K562 (cell line): ENCODE measurements at regions not wholly inside any gene's neighbourhood (a gene's known extent, or its start where the extent isn't known, plus 50 kb on each side); places are given as distances from the start of the nearest gene placed in this dataset.

Experiments
- BRD4 ChIP-seq: fragments of 200-600 bp; sonication (generic); IDR thresholded peaks from 2 replicates; pipeline ENCODE4 v1.6.1; 2017; ENCODE audit warnings: inconsistent platforms
- BRD9 ChIP-seq: fragments of 450-650 bp; IDR thresholded peaks from 2 replicates; pipeline ENCODE4 v1.6.1; 2018; ENCODE audit warnings: low read depth; ENCODE audit not compliant: partially characterized antibody
- CHCHD3 ChIP-seq: fragments of 250-450 bp; sonication (Bioruptor Pico); IDR thresholded peaks from 2 replicates; pipeline ENCODE4 v2.1.2; 2022; ENCODE audit warnings: mild to moderate bottlenecking
- ETV5 ChIP-seq: sonication (generic); formaldehyde crosslinking; IDR thresholded peaks from 2 replicates; pipeline ENCODE4 v1.4.0; 2020; ENCODE audit warnings: low read depth, mild to moderate bottlenecking, missing genetic modification reagents
- NFE2 ChIP-seq: IDR thresholded peaks from 2 replicates; pipeline ENCODE4 v1.6.1; 2014; ENCODE audit warnings: antibody characterized with exemption, low read depth
- RBFOX2 ChIP-seq: fragments of 200-400 bp; formaldehyde crosslinking; IDR thresholded peaks from 2 replicates; pipeline ENCODE4 v1.6.1; 2017; ENCODE audit warnings: low read depth, mild to moderate bottlenecking, low read length, moderate library complexity
- SPI1 ChIP-seq: IDR thresholded peaks from 2 replicates; pipeline ENCODE4 v1.6.1; 2011; ENCODE audit warnings: low read depth, low read length, control low read depth, borderline replicate concordance
- SRSF9 ChIP-seq: fragments of 200-400 bp; formaldehyde crosslinking; IDR thresholded peaks from 2 replicates; pipeline ENCODE4 v1.6.1; 2017; ENCODE audit warnings: low read depth, low read length, borderline replicate concordance
- TCF3 ChIP-seq: sonication (generic); formaldehyde crosslinking; IDR thresholded peaks from 2 replicates; pipeline ENCODE4 v1.4.0; 2020; ENCODE audit warnings: mild to moderate bottlenecking, missing genetic modification reagents
- TF ChIP-seq, protein P1 (sequence below): IDR thresholded peaks from 2 replicates; pipeline ENCODE4 v1.6.1; 2012; ENCODE audit warnings: low read depth, low read length, improper control_type of control experiment, borderline replicate concordance
- TF ChIP-seq, protein P2 (sequence below): fragments of 450-650 bp; IDR thresholded peaks from 2 replicates; pipeline ENCODE4 v1.6.1; 2016; ENCODE audit warnings: mild to moderate bottlenecking, moderate library complexity
- TF ChIP-seq, protein P3 (sequence below): sonication (generic); formaldehyde crosslinking; IDR thresholded peaks from 2 replicates; pipeline ENCODE4 v1.8.0; 2022; ENCODE audit warnings: mild to moderate bottlenecking, missing genetic modification reagents

GRCh38 chr21:23886828-23887724, 1720.2 kb downstream of the MRPL39 start (continued):
- TF ChIP-seq, protein P1, sequence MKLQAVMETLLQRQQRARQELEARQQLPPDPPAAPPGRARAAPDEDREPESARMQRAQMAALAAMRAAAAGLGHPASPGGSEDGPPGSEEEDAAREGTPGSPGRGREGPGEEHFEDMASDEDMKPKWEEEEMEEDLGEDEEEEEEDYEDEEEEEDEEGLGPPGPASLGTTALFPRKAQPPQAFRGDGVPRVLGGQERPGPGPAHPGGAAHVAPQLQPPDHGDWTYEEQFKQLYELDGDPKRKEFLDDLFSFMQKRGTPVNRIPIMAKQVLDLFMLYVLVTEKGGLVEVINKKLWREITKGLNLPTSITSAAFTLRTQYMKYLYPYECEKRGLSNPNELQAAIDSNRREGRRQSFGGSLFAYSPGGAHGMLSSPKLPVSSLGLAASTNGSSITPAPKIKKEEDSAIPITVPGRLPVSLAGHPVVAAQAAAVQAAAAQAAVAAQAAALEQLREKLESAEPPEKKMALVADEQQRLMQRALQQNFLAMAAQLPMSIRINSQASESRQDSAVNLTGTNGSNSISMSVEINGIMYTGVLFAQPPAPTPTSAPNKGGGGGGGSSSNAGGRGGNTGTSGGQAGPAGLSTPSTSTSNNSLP, result no peak
- TF ChIP-seq TCF3 (no peak), ETV5 (no peak), SRSF9 (no peak), BRD9 (no peak), NFE2 (no peak), CHCHD3 (CRISPR knock-in tag) (no peak), RBFOX2 (peak; percentile 45; the same call in 1 of the 2 replicates), SPI1 (peak; percentile 54; the same call in 1 of the 2 replicates), BRD4 (no peak)
- TF ChIP-seq, protein P2, sequence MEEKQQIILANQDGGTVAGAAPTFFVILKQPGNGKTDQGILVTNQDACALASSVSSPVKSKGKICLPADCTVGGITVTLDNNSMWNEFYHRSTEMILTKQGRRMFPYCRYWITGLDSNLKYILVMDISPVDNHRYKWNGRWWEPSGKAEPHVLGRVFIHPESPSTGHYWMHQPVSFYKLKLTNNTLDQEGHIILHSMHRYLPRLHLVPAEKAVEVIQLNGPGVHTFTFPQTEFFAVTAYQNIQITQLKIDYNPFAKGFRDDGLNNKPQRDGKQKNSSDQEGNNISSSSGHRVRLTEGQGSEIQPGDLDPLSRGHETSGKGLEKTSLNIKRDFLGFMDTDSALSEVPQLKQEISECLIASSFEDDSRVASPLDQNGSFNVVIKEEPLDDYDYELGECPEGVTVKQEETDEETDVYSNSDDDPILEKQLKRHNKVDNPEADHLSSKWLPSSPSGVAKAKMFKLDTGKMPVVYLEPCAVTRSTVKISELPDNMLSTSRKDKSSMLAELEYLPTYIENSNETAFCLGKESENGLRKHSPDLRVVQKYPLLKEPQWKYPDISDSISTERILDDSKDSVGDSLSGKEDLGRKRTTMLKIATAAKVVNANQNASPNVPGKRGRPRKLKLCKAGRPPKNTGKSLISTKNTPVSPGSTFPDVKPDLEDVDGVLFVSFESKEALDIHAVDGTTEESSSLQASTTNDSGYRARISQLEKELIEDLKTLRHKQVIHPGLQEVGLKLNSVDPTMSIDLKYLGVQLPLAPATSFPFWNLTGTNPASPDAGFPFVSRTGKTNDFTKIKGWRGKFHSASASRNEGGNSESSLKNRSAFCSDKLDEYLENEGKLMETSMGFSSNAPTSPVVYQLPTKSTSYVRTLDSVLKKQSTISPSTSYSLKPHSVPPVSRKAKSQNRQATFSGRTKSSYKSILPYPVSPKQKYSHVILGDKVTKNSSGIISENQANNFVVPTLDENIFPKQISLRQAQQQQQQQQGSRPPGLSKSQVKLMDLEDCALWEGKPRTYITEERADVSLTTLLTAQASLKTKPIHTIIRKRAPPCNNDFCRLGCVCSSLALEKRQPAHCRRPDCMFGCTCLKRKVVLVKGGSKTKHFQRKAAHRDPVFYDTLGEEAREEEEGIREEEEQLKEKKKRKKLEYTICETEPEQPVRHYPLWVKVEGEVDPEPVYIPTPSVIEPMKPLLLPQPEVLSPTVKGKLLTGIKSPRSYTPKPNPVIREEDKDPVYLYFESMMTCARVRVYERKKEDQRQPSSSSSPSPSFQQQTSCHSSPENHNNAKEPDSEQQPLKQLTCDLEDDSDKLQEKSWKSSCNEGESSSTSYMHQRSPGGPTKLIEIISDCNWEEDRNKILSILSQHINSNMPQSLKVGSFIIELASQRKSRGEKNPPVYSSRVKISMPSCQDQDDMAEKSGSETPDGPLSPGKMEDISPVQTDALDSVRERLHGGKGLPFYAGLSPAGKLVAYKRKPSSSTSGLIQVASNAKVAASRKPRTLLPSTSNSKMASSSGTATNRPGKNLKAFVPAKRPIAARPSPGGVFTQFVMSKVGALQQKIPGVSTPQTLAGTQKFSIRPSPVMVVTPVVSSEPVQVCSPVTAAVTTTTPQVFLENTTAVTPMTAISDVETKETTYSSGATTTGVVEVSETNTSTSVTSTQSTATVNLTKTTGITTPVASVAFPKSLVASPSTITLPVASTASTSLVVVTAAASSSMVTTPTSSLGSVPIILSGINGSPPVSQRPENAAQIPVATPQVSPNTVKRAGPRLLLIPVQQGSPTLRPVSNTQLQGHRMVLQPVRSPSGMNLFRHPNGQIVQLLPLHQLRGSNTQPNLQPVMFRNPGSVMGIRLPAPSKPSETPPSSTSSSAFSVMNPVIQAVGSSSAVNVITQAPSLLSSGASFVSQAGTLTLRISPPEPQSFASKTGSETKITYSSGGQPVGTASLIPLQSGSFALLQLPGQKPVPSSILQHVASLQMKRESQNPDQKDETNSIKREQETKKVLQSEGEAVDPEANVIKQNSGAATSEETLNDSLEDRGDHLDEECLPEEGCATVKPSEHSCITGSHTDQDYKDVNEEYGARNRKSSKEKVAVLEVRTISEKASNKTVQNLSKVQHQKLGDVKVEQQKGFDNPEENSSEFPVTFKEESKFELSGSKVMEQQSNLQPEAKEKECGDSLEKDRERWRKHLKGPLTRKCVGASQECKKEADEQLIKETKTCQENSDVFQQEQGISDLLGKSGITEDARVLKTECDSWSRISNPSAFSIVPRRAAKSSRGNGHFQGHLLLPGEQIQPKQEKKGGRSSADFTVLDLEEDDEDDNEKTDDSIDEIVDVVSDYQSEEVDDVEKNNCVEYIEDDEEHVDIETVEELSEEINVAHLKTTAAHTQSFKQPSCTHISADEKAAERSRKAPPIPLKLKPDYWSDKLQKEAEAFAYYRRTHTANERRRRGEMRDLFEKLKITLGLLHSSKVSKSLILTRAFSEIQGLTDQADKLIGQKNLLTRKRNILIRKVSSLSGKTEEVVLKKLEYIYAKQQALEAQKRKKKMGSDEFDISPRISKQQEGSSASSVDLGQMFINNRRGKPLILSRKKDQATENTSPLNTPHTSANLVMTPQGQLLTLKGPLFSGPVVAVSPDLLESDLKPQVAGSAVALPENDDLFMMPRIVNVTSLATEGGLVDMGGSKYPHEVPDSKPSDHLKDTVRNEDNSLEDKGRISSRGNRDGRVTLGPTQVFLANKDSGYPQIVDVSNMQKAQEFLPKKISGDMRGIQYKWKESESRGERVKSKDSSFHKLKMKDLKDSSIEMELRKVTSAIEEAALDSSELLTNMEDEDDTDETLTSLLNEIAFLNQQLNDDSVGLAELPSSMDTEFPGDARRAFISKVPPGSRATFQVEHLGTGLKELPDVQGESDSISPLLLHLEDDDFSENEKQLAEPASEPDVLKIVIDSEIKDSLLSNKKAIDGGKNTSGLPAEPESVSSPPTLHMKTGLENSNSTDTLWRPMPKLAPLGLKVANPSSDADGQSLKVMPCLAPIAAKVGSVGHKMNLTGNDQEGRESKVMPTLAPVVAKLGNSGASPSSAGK, result no peak
- TF ChIP-seq, protein P3, sequence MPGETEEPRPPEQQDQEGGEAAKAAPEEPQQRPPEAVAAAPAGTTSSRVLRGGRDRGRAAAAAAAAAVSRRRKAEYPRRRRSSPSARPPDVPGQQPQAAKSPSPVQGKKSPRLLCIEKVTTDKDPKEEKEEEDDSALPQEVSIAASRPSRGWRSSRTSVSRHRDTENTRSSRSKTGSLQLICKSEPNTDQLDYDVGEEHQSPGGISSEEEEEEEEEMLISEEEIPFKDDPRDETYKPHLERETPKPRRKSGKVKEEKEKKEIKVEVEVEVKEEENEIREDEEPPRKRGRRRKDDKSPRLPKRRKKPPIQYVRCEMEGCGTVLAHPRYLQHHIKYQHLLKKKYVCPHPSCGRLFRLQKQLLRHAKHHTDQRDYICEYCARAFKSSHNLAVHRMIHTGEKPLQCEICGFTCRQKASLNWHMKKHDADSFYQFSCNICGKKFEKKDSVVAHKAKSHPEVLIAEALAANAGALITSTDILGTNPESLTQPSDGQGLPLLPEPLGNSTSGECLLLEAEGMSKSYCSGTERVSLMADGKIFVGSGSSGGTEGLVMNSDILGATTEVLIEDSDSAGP, result peak; percentile 72; the same call in 1 of the 2 replicates
